GM18867 (cell line): ENCODE measurements at regions not wholly inside any gene's neighbourhood (a gene's known extent, or its start where the extent isn't known, plus 50 kb on each side); places are given as distances from the start of the nearest gene placed in this dataset.
"Not testable (repeated sequence)": the region's sequence is repeated elsewhere in the genome, so short reads cannot be mapped to it uniquely, and the experiment has no call there.

Source experiments
- ATAC-seq: cut with Tn5 transposase; IDR thresholded peaks from one replicate; pipeline ENCODE4 v1.9.1; 2021; ENCODE audit warnings: mild to moderate bottlenecking, moderate library complexity; ENCODE audit not compliant: unreplicated experiment

GRCh38 chr15:21174761-21175160 lies 265.5 kb downstream of the POTEB3 start:
- not testable (repeated sequence) for ATAC-seq

GRCh38 chr15:21151203-21151966 lies 285.3 kb upstream of the POTEB2 start:
- ATAC-seq: not testable (repeated sequence)

- not testable (repeated sequence) for ATAC-seq
Measured at GRCh38 chr15:21148136-21148535, 282.0 kb upstream of the POTEB2 start.

GRCh38 chr15:21133893-21134292 lies 267.8 kb upstream of the POTEB2 start:
- not testable (repeated sequence) for ATAC-seq

- ATAC-seq: not testable (repeated sequence)
Measured at GRCh38 chr15:21112271-21113053, 246.3 kb upstream of the POTEB2 start.

- ATAC-seq: not testable (repeated sequence)
Measured at GRCh38 chr15:21111861-21112260, 245.7 kb upstream of the POTEB2 start.

- ATAC-seq: not testable (repeated sequence)
Measured at GRCh38 chr15:21111172-21111571, 245.1 kb upstream of the POTEB2 start.

- ATAC-seq: not testable (repeated sequence)
Measured at GRCh38 chr15:21110187-21110804, 244.2 kb upstream of the POTEB2 start.

- ATAC-seq: not testable (repeated sequence)
Measured at GRCh38 chr15:21108384-21108783, 242.3 kb upstream of the POTEB2 start.

GRCh38 chr15:21107399-21108381 lies 241.6 kb upstream of the POTEB2 start:
- ATAC-seq: not testable (repeated sequence)

- not testable (repeated sequence) for ATAC-seq
Measured at GRCh38 chr15:21096599-21096998, 230.5 kb upstream of the POTEB2 start.

GRCh38 chr15:21079544-21079943 lies 213.4 kb upstream of the POTEB2 start:
- ATAC-seq: not testable (repeated sequence)

- ATAC-seq: not testable (repeated sequence)
Measured at GRCh38 chr15:21068917-21069316, 202.8 kb upstream of the POTEB2 start.

GRCh38 chr15:21063512-21063911 lies 197.4 kb upstream of the POTEB2 start:
- not testable (repeated sequence) for ATAC-seq

GRCh38 chr15:21062619-21063163 lies 196.6 kb upstream of the POTEB2 start:
- ATAC-seq: not testable (repeated sequence)

GRCh38 chr15:21051866-21052265 lies 185.8 kb upstream of the POTEB2 start:
- not testable (repeated sequence) for ATAC-seq

- not testable (repeated sequence) for ATAC-seq
Measured at GRCh38 chr15:21031703-21032102, 165.6 kb upstream of the POTEB2 start.

- ATAC-seq: not testable (repeated sequence)
Measured at GRCh38 chr15:21029001-21029400, 162.9 kb upstream of the POTEB2 start.

- ATAC-seq: not testable (repeated sequence)
Measured at GRCh38 chr15:21027942-21028341, 161.8 kb upstream of the POTEB2 start.

- not testable (repeated sequence) for ATAC-seq
Measured at GRCh38 chr15:21026848-21027247, 160.7 kb upstream of the POTEB2 start.
